OCI-LY3 (cell line): ENCODE measurements at regions not wholly inside any gene's neighbourhood (a gene's known extent, or its start where the extent isn't known, plus 50 kb on each side); places are given as distances from the start of the nearest gene placed in this dataset.

Experiments
- EZH2phosphoT487 ChIP-seq: fragments of 200-600 bp; shearing (Covaris generic); IDR thresholded peaks from 2 replicates; pipeline ENCODE4 v1.6.1; 2018; ENCODE audit warnings: antibody characterized with exemption, mixed run types, low read depth
- TF ChIP-seq, protein P1 (sequence below): fragments of 200-600, 300-600 bp; sonication (generic); IDR thresholded peaks from 2 replicates; pipeline ENCODE4 v1.5.1; 2014; ENCODE audit warnings: antibody characterized with exemption, low read length, low read depth

DNA sequence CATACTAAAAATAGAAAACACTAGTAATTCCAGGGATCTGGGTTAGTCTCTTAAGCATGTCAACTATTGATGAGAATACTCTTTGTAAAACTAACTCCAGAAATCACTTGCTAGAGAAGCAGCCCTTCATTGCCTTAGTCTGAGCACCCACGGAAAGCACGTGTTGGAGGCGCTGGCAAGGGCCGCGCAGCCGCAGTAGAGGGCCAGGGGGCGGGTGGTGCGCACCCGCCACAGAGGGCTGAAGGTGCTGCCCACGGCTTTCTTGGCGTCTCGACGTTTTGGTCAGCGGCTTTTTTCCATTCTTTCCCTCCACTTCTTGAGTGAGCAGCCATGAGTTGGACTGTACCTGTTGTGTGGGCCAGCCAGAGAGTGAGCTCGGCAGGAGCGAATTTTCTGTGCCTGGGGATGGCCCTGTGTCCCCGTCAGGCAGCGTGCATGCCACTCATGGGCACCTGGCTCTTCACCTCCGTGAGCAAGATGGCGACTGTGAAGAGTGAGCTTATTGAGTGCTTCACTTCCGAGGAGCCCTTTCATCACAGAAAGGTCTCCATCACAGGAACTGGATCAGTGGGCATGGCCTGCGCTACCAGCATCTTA lies 68.4 kb upstream of the PPM1H start:
- TF ChIP-seq, protein P1, sequence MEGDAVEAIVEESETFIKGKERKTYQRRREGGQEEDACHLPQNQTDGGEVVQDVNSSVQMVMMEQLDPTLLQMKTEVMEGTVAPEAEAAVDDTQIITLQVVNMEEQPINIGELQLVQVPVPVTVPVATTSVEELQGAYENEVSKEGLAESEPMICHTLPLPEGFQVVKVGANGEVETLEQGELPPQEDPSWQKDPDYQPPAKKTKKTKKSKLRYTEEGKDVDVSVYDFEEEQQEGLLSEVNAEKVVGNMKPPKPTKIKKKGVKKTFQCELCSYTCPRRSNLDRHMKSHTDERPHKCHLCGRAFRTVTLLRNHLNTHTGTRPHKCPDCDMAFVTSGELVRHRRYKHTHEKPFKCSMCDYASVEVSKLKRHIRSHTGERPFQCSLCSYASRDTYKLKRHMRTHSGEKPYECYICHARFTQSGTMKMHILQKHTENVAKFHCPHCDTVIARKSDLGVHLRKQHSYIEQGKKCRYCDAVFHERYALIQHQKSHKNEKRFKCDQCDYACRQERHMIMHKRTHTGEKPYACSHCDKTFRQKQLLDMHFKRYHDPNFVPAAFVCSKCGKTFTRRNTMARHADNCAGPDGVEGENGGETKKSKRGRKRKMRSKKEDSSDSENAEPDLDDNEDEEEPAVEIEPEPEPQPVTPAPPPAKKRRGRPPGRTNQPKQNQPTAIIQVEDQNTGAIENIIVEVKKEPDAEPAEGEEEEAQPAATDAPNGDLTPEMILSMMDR, result no peak
- no peak for TF ChIP-seq EZH2phosphoT487
